Stimulated activated CD4-positive, alpha-beta T cell treated with anti-CD3 and anti-CD28 coated beads, Interleukin-12 subunit alpha, Interleukin-12 subunit beta, amount 100 ng/mL, for 24 hours (primary cell): ENCODE measurements at regions not wholly inside any gene's neighbourhood (a gene's known extent, or its start where the extent isn't known, plus 50 kb on each side); places are given as distances from the start of the nearest gene placed in this dataset.

Source experiments
- DNase-seq, 2 experiments: peaks; one replicate each; pipeline ENCODE4 v3.0.0-alpha.2; 2020; ENCODE audit warnings: low read depth in 2 of 2

DNA sequence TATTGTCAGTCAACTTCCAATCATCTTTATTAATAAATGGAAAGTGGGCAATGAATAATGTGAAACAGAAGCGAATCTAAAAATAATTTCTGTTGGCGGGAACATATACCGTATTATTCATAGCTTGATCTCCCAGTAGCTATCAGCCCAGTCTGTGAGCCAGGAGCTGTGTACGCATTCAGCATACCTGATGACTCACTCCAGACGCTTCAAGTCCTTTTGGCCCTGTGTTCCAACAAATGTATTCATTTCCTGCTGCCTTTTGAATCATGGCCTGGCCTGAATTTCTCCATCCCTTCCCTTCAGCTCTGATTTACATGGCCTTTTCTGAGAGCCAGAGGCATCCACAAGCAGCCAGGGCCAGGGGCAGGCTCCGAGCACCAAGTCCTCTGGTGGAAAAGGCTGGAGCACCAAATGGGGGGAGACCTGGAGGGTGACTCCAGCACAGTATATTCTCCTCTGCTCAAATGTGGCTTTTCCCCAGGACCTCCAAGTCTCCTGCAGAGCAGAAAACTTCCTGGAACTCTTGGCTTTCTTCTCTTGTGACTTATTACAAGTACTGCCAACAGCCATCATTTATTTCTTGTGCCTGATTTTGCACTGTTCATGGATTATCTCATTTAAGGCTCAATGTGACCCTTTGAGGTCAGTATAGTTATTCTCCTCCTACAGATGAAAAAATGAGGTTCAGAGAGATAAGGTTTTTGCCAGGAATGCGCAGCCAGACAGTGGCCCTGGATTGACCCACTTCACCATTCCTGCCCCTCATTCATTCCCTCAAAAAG lies 108.7 kb downstream of the EN1 start:
- DNase-seq: no peak

DNA sequence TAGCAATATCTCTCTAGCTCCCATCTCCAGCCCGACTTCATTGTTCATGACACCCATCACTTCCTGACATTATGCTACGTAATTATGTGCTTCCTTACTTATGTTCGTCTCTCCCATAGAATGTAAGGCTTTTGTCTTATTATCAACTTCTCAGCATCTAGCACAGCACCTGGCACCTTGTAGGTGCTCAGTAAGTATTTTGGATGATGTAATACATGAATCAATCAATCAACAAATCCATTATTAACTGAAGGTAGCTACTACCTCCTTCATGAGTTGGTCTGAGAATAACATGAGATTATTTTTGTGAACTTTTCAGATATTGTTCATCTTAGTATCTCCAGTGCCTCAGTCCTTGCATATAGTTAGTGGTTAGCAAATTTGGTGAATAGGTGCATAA lies 109.3 kb downstream of the EN1 start:
- no peak for DNase-seq

DNA sequence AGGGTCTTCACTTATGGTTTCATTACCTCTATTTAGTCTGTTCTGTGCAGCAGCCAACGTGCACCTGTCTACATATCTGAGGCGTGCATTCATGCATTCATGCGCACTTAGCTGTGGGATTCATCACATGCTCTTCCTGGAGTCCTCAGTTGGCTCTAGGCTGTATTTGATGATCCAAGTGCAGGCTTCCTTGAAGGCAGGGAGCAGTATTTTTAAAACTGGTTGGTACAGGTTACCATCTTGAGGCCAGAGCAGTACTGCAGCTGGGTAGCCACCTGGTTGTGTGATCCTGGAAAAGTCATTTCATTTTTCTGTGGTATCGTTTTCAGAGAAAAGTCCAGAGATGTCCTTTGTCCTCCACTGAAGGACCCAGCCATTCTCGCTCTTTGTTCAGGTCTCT lies 109.8 kb downstream of the EN1 start:
- DNase-seq: no peak

DNA sequence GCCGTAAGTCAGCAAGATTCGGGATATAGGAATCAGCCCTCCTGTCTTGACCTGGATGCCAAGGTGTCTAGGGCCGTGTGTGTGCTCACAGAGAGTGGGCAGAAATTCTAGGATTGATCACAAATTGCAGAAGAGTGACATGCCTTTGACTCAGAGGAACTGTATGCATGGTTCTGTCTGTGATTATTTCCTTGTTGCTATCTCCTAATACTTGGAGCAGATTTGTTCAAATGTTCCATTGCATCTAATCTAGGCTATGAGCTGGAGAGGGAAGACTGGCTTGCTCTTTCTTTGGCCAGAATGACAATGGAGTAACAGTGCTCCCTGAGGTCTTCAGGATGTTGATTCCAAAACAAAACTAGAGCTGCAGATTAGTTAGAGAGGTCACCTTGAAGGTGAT lies 115.0 kb downstream of the EN1 start:
- no peak for DNase-seq

DNA sequence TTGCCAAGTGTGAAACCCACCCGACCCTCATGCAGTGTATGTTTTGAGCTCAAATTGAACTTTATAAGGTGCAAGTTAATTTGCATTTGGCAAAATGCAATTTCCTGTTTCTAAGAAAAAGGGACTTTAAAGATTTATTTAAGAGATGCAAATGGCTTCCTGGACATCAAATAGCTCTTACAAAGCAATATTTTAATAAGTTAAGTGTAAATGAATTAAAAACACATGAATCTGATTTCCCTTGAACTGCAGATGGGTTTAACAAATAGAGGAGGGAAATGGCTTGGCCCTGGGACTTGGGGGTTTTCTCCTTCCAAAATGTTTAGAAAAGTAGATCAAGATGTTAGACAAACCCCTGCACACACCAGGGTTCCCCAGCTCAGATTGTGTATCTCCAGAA lies 116.0 kb downstream of the EN1 start:
- no peak for DNase-seq

DNA sequence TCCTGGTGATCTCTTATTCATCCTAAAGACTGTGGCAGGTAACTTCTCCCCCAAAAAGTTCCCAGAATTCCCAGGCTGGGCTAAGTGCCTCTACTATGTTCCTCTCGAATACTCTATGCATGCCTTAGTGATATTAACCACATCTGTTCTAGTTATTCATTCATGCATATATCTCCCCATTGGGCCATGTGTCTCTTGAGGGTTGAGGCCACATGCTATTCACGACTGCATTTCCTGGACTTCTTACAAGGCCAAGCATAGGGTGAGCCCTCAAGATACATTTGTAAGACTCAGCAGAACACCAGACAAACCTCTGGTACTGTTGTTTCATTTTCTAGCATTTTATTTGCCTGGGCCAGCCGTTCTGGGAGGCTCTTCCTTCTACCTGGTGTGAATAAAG lies 117.0 kb downstream of the EN1 start:
- DNase-seq: no peak

DNA sequence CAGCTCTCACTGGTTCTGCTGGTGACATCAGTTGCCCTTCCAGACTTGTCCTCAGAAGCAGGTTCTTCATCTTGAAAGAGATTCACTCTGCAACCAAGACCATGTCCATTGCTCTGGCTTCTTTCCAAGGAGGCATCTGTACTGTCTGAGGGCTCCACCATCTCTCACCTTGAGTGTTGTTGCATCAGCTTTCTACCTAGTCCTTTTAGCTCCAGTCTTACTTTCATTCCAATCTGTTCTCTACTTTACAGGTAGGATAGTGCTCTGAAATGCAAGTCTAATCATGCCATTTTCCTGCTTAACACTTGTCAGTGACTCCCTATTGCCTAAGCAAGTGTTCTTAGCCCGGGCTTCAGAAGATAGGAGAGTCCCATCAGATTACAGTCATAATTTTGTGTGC lies 117.7 kb downstream of the EN1 start:
- no peak for DNase-seq

DNA sequence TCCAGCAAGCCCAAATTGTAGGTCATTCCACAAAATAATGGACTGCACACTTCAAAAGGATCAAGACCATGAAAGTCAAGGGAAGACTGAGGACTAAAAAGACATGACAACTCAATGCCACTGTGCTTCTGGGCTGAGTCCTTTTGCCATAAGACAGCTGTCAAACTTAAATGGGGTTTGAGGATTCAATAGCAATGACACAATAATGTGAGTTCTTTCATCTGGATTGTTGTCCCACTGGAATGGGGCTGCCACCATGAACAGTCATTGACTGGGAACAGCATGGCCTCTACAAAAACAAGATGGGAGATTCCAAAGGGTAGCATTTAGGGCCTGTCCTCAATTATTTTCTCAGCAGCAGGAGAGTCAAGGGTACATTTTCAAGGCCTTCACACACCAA lies 118.5 kb downstream of the EN1 start:
- DNase-seq: no peak

DNA sequence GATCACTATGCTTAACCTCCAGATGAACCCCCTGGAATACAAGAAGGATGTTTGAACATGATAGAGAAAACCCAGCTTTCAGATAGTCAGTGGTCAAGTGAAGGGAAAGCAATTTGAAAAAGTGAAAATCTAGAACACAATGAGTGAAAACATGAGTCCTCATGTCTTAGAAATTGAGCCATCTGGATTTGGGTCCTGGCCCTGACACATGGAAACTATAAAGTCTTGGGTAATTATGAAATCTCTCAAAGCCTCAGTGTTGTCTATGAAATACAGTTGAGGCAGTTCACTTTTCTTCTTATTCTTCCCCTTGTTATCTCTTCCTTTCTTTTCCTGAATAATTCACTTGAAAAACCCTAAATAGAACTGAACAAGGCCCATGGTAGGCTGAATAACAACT lies 120.6 kb downstream of the EN1 start:
- DNase-seq: no peak

DNA sequence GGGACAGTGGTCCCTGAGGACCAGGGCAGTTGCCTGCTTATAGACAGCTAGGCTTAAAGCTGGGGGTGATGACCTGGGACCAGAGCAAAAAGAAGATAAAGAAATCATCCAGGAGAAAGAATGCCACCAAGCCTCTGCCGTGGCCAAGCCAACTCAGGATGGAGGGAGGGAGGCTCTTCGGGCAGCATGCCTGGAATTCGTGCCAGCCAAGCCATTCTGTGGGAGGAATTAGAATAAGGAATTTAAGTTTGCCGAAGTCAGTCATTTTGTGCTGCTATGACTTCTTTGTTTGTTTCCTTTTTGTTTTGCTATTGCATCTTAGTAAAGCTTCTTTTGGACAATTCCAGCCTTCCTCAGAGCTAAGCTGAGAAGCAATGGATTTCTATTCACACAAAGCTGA lies 124.1 kb downstream of the EN1 start:
- DNase-seq: no peak

DNA sequence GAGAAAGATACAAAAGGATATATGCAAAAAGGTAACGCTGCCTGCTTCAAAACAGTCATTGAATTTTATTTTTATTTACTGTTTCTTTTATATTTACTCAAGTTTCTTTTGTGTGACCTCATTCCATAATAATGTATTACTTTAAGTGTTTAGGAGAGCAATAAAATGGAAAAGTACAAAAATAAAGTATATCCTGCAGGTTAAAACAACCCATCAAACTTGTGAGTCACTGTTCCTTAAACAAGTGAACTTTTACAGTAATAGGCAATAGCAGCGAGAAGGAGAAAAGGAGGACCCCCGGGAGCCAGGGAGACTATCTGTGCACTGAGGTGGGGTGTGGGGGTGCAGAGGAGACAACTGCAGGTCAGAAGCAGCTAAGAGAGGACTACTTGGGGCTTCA lies 124.5 kb downstream of the EN1 start:
- DNase-seq: no peak

DNA sequence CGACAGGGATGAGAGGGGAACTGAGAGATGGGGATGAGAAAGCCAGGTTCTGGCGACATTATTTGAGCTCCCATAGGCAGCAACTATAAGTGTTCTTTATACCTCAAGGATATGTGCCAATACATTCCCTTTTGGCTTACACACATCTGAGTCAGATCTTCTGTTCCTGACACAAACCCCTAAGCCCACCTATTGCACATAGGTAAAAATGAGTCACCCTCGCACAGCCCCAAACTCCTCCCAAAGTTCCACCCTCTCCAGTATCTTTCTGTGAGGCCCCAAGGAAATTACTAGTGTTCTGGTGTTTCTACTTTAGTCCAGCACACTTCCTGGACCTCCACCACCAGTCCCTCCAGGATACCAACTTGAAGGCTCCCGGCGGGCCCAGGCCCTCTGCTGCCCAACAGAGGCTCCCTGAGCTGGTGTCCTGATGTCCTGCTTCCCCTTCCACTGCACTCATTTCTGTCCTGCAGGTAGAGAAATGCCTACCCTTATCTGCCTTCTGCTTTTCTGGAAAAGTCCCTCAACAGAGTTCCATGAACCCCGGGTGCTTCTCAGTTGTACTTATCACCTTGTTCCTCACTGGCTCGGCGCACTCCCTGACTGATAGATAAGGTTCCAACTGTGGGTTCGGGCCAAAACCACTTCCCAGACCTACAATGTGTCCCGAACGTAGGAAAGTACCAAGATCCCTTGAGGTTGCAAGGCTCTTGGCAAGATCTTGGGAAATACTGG lies 125.5 kb downstream of the EN1 start:
- DNase-seq: no peak

DNA sequence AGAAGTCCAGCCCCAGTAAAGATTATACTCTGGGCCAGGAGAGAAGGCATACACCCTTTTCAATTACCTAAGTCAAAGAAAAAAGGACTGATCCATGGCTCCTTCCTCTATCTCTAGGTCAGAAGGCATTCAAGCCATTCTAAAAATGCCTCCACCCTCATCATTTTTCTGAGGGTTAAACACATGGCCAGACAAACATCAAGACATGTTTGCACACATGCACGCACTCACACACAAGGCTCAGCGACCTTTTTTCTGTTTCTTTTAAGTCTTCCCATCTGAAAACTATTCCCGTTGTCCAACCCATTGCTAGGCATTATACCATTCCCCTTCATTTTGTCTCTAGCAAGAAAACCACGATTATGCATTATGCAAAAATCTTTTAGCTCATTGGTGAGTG lies 126.6 kb downstream of the EN1 start:
- DNase-seq: no peak

DNA sequence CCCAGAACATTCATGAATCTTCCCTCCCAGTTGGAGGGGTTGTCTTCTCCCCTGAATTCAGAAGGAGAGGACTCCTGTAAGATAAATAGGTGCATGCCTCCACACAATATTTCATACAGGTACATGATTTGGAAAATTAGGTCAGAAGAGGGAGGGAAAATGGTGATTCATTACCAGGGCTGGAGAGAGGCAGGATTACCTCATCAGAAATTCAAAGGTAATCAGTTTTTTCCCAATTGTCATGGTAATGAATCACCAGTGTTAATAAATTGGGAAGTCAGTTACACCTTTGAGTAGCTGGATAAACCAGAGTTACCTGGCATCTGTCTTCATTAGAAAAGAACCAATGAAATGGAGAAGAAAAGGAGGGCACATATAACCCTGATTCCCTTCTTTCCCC lies 128.5 kb downstream of the EN1 start:
- no peak for DNase-seq

DNA sequence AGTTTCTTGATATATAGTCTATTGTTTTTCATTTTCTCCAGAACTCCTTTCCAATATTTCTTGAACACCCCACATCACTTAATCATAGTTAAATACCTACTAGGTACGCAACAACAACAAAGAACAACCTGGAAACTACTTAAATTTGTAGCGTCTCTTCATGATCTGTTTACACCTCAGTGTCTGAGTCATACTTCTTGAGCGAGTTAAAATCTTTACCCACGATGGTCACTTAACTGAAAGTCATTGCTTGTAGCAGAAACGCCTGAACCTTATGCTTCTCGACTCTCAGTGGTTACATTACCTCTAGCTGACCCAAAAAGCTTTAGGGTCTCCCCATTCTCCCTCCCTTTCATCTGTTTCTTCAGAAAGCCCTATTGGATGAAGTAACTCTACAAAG lies 131.3 kb downstream of the EN1 start:
- DNase-seq: no peak

DNA sequence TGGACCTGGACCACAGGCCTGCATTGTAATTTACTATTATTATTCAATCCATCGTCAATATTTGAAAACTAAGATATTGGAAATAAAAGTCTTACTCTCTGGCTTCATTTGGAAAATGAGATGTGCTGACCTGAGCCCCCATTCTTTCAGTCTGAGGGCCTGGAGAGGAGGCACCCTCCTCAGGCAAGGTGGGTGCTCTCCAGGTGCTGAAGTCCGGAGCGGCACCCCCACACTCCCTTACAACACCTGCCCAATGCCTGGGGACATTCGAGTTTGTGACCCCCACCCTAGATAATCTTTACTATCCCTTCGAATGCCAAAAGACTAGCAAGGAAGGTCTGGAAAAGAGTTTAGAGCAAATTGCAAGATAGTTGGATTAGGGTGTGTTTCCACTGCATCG lies 133.3 kb downstream of the EN1 start:
- DNase-seq: no peak

DNA sequence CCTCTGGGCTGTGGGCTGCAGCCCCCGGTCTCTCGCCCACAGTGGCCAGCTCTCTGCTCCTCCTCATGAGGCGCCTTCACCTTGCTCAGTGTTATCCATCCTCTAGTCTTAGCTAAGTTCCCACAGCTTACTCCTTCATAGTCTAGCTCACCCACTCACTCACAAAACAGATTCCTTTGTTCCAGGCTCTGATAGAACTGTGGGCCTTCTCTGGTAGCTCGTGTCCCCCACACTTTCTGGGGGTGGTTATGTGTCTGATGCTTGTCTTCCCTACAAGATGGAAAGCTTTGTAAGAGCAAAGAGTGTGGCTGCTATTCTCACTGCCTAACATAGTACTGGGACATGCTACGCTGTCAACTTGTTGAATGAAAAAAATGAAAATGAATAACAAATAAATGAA lies 135.8 kb downstream of the EN1 start:
- DNase-seq: no peak

DNA sequence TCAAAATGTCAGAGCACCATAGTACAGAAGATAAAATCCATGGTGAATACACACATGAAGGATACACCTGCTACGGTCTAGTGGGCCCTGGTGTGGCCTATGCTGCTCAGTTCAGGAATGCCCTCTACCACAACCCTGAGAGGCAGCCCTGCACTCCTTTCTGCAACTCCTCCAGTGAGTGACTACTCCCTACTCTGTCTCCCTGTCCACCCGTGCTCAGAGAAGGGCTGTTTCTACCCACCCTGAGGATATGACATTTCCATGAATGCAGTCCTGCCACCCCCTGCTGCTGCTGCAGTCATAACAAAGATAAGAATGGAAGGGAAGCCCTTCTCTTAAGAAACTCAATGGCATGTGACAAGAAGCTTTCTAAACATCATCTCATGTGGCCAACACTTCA lies 137.0 kb downstream of the EN1 start:
- no peak for DNase-seq

DNA sequence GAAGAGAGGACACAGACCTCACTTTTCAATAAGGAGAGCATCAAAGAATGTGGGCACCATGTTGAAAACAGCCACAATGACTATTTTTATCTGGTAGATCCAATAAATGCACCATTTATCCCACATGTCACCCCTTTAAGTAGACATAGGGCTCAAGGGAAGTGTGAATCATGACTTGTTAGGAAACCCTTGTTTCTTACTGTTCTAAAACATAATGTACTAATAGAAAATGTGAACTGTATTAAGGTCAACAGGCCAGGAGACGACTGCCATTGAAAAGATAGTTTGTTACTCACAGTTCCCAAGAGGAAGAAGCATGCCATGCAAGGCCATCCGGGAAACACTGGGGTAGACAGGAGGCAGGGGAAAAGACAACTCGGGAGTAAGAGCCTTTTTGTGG lies 137.7 kb downstream of the EN1 start:
- no peak for DNase-seq

DNA sequence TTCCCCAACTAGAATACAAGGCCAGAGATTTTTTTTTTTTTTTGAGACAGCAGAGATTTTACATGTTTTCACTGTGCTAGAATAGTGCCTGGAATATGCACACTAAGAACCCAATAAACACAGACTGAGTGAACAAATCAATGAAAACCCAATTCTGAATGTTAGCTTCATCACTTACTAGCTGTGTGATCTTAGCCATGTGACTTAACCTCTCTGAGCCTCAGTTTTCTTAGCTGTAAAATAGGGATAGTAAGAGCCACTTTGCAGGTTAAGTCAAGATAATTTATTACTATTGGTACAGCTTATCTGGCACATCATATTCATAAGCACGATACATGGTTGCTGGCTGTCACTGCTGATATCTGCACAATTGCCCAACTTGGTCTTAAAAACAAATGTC lies 140.6 kb downstream of the EN1 start:
- no peak for DNase-seq

DNA sequence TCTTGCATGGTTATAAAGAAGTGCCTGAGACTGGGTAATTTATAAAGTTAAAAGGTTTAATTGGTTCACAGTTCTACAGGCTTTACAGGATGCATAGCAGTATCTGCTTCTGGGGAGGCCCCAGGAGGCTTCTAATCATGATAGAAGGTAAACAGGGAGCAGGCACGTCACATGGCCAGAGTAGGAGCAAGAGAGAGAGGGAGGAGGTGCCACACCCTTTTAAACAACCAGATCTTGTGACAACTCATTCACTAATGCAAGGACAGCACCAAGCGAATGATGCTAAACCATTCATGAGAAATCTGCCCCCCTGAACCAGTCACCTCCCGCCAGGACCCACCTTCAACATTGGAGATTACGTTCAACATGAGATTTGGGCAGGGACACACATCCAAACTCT lies 141.1 kb downstream of the EN1 start:
- DNase-seq: no peak

DNA sequence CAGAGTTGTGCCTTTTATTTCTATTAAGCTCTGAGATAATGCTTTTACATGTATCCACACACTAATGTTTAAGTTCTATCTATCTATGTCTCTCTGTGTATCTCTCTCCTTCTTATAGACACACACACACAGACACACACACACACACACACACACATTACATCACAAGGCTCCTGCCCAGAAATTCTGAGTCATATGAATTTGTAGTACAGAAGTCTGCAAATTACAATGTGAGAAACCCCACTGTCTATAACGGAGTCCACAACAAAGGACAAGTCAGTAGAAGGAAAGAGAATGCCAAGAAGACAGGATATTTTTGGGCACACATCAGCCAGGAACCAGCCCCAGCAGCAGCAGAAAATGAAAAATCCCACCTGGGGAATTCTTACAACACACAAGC lies 142.4 kb downstream of the EN1 start:
- DNase-seq: no peak

DNA sequence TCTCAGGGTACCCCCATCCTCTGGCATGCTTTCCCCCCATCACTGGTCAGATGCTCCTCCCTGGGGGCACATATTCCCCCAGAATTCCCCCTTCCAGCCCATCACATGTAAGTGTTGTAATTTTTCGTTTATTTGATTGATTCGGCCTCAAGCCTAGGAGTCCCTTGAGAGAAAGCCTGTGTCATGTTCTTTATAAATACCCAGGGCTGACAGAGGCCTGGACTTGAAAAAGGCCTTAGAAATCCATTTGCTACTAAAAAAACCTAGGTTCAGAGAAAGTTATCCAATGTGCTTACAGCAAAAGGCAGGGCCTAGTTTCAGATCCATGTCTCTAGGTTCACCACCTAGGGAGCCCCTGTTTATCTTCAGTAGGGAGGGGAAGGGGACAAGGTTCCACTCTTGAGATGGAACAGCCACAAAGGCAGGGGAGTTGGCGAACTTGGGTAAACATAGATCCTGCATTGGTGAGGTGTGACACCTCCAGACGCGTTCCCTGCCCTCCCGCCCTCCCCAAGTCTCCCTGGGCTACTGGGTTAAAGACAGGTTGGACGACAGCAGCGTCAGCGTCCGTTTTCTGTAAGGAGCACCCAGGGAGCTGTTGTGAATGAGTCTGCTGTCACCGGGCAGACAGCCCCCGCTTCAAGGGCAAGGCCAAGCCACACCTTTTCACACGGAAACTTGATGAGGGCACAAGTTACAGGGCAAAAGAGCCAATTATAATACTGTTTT lies 147.8 kb downstream of the EN1 start:
- no peak for DNase-seq
